Uterus (tissue), 2 donors: ENCODE measurements at regions not wholly inside any gene's neighbourhood (a gene's known extent, or its start where the extent isn't known, plus 50 kb on each side); places are given as distances from the start of the nearest gene placed in this dataset.

Source experiments
- CTCF ChIP-seq, 4 experiments: fragments of 200-600 bp in 2 of 4; fragments of 450-650 bp in 2 of 4; sonication (generic) in 2 of 4; IDR thresholded peaks; one replicate each; pipeline ENCODE4 v1.5.1; 2016 to 2019; ENCODE audit warnings: antibody characterized with exemption in 4 of 4, mild to moderate bottlenecking in 2 of 4, moderate library complexity in 1 of 4
- POLR2A ChIP-seq, 2 donors: fragments of 450-650 bp; IDR thresholded peaks; one replicate each; pipeline ENCODE4 v1.6.1; 2016; ENCODE audit warnings: antibody characterized with exemption in 2 of 2, mild to moderate bottlenecking in 1 of 2, moderate library complexity in 1 of 2

- no peak for TF ChIP-seq POLR2A (IDR thresholded peaks at IDR 0.05)
- no peak for TF ChIP-seq CTCF (IDR thresholded peaks at IDR 0.05)
Measured at GRCh38 chr10:88065383-88066049, 202.1 kb downstream of the PTEN start.
